ENCODE measurements at regions not wholly inside any gene's neighbourhood (a gene's known extent, or its start where the extent isn't known, plus 50 kb on each side); places are given as distances from the start of the nearest gene placed in this dataset.

- no peak for DNase-seq (ENCODE audit: low read depth)
Measured at GRCh38 chr6:139643986-139644385, 269.5 kb upstream of the CITED2 start.

GRCh38 chr6:139642346-139642745 is 267.9 kb upstream of the CITED2 start:
- no peak for DNase-seq (ENCODE audit: low read depth)

- DNase-seq (ENCODE audit: low read depth) = no peak
Measured at GRCh38 chr6:139641376-139641775, 266.9 kb upstream of the CITED2 start.

- DNase-seq (ENCODE audit: low read depth) = no peak
Measured at GRCh38 chr6:139640921-139641320, 266.5 kb upstream of the CITED2 start.

GRCh38 chr6:139640448-139640847 is 266.0 kb upstream of the CITED2 start:
- no peak for DNase-seq (ENCODE audit: low read depth)

GRCh38 chr6:139639507-139639906 is 265.1 kb upstream of the CITED2 start:
- no peak for DNase-seq (ENCODE audit: low read depth)

GRCh38 chr6:139638179-139638941 is 263.9 kb upstream of the CITED2 start:
- DNase-seq (ENCODE audit: low read depth) = no peak

- no peak for DNase-seq (ENCODE audit: low read depth)
Measured at GRCh38 chr6:139637766-139638165, 263.3 kb upstream of the CITED2 start.

- no peak for DNase-seq (ENCODE audit: low read depth)
Measured at GRCh38 chr6:139636391-139636790, 261.9 kb upstream of the CITED2 start.

GRCh38 chr6:139635401-139636130 is 261.1 kb upstream of the CITED2 start:
- DNase-seq (ENCODE audit: low read depth) = no peak

- DNase-seq (ENCODE audit: low read depth) = no peak
Measured at GRCh38 chr6:139632840-139633239, 258.4 kb upstream of the CITED2 start.

- no peak for DNase-seq (ENCODE audit: low read depth)
Measured at GRCh38 chr6:139628270-139628669, 253.8 kb upstream of the CITED2 start.

GRCh38 chr6:139627091-139627490 is 252.6 kb upstream of the CITED2 start:
- no peak for DNase-seq (ENCODE audit: low read depth)

- no peak for DNase-seq (ENCODE audit: low read depth)
Measured at GRCh38 chr6:139625998-139626975, 251.8 kb upstream of the CITED2 start.

GRCh38 chr6:139625081-139625939 is 250.9 kb upstream of the CITED2 start:
- DNase-seq (ENCODE audit: low read depth) = no peak

- no peak for DNase-seq (ENCODE audit: low read depth)
Measured at GRCh38 chr6:139623372-139623771, 248.9 kb upstream of the CITED2 start.

- DNase-seq (ENCODE audit: low read depth) = no peak
Measured at GRCh38 chr6:139613496-139613895, 239.0 kb upstream of the CITED2 start.

- DNase-seq (ENCODE audit: low read depth) = no peak
Measured at GRCh38 chr6:139612135-139612465, 237.7 kb upstream of the CITED2 start.

GRCh38 chr6:139611327-139612134 is 237.1 kb upstream of the CITED2 start:
- DNase-seq (ENCODE audit: low read depth) = no peak

Measured in forelimb muscle (tissue), 1 donor.